Left lung (tissue), 4 donors: ENCODE measurements at regions not wholly inside any gene's neighbourhood (a gene's known extent, or its start where the extent isn't known, plus 50 kb on each side); places are given as distances from the start of the nearest gene placed in this dataset.

Experiments used
- ATAC-seq: fragments of 200-7000 bp; cut with Tn5 transposase; one replicate; pipeline ENCODE4 v1.9.1; 2020; ENCODE audit warnings: moderate library complexity
- DNase-seq, 4 donors: peaks; one replicate each; pipeline ENCODE4 v3.0.0-alpha.2; 2013 to 2020
- H3K27ac ChIP-seq, 2 donors: fragments of 200-600 bp; sonication (generic) in 1 of 2; one replicate each; pipeline versions ENCODE4 v1.5.0 to v1.8.0; 2020 to 2021
- H3K27me3 ChIP-seq, 2 donors: fragments of 200-600 bp; sonication (generic) in 1 of 2; one replicate each; pipeline versions ENCODE4 v1.5.0 to v1.8.0; 2020 to 2021
- H3K36me3 ChIP-seq, 2 donors: fragments of 200-600 bp; sonication (generic) in 1 of 2; one replicate each; pipeline versions ENCODE4 v1.5.0 to v1.8.0; 2020 to 2021
- H3K4me1 ChIP-seq, 2 donors: fragments of 200-600 bp; one replicate each; pipeline ENCODE4 v1.8.0; 2021
- H3K4me3 ChIP-seq, 2 donors: fragments of 200-600 bp; sonication (generic) in 1 of 2; one replicate each; pipeline versions ENCODE4 v1.5.0 to v1.8.0; 2020 to 2021; ENCODE audit warnings: mild to moderate bottlenecking in 1 of 2
- H3K9me3 ChIP-seq, 2 donors: fragments of 200-600 bp; sonication (generic) in 1 of 2; one replicate each; pipeline versions ENCODE4 v1.5.0 to v1.8.0; 2020 to 2021
- CTCF ChIP-seq, 2 donors: fragments of 200-600 bp; sonication (generic) in 1 of 2; IDR thresholded peaks; one replicate each; pipeline versions ENCODE4 v1.5.0 to v1.8.0; 2021; ENCODE audit warnings: antibody characterized with exemption in 2 of 2
- intact Hi-C, 2 donors: fragments of 100-400 bp; cut with DNase I; formaldehyde crosslinking; loops; one replicate each; pipeline versions ENCODE4 v1.11.2 to v1.14.2; 2022
- donor health status: DM: no; HTN: yes; CAD: no.
- donor health status: DM: no; HTN: no; CAD: no.

DNA sequence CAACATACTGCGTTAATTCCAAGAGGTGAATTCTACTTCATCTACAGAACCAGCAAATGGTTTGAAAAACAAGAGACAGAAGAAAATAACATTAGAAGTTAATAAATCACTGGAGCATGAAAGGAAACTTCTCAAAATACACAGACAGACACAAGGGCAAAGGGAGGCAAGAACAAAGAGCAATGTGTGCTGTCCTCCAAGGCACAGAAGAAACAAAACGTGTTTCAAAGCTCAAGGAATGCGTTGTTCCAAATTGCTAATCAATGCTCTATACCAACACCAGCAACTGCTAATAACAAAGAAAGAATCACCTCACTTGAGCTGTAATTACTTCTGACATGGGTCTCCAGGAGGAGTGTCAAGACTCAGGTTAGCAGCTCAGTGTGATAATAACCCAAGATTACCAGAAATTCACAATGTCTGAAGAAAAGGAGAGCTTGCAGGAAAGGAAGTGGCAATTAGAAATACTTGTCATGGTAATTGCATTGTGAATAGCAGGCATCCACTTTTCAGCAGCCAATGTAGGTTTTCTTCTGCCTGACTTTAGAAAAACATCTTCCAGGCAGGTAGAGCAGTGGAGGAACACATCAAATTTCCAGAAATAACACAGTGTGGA lies 175.4 kb downstream of the SEC16B start:
- H3K4me3 ChIP-seq: no peak overlapping the region
- intact Hi-C loops: no loop called here
- H3K27me3 ChIP-seq: no peaks in the 10 kb centered on the region
- H3K4me1 ChIP-seq: no peaks in the 10 kb centered on the region
- ATAC-seq (no peak), DNase-seq (no peak)
- H3K27ac ChIP-seq: no peak overlapping the region
- H3K36me3 ChIP-seq: no peaks in the 10 kb centered on the region
- H3K9me3 ChIP-seq: peaks cover 0 to 6% of the 10 kb centered on the region in 2 donors
- no peak for TF ChIP-seq CTCF (IDR thresholded peaks at IDR 0.05)

GRCh38 chr1:177793900-177794299 lies 176.0 kb downstream of the SEC16B start:
- no peaks in the 10 kb centered on the region for H3K27me3 ChIP-seq
- H3K4me3 ChIP-seq: no peak overlapping the region
- intact Hi-C loops: no loop called here
- no peaks in the 10 kb centered on the region for H3K4me1 ChIP-seq
- ATAC-seq: no peak
- no peaks in the 10 kb centered on the region for H3K36me3 ChIP-seq
- no peak overlapping the region for H3K27ac ChIP-seq
- DNase-seq: no peak
- TF ChIP-seq CTCF (IDR thresholded peaks at IDR 0.05): no peak
- H3K9me3 ChIP-seq: peaks cover 0 to 6% of the 10 kb centered on the region in 2 donors

- Histone ChIP-seq H3K4me1 (no peaks in the 10 kb centered on the region), H3K9me3 (peaks cover 0 to 6% of the 10 kb centered on the region in 2 donors), H3K27me3 (no peaks in the 10 kb centered on the region), H3K36me3 (no peaks in the 10 kb centered on the region), H3K27ac (no peak overlapping the region), H3K4me3 (no peak overlapping the region)
- ATAC-seq (no peak), DNase-seq (no peak)
- TF ChIP-seq CTCF (IDR thresholded peaks at IDR 0.05): no peak
- intact Hi-C loops: no loop called here
Measured at GRCh38 chr1:177790566-177790965, 179.3 kb downstream of the SEC16B start.

DNA sequence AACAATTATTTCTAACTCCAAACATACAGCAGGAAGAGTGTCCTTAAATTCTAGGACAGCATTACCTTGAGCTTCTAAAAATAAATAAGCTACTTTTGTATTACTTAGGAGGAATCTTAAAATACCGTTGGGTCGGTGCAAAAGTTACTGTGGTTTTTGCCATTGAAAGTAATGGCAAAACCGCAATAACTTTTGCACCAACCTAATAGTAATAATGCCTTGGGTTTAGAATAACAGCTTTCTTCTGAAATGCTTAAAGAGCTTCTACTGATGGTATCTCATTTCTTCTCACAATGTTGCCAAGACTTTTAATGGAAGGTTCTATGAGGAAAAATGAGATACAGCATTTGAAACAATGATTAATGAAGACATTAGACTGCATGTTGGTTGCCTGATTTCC lies 179.9 kb downstream of the SEC16B start:
- DNase-seq: no peak
- ATAC-seq: no peak
- no peaks in the 10 kb centered on the region for H3K36me3 ChIP-seq
- no peak overlapping the region for H3K27ac ChIP-seq
- TF ChIP-seq CTCF (IDR thresholded peaks at IDR 0.05): no peak
- intact Hi-C loops: no loop called here
- H3K9me3 ChIP-seq: peaks cover 0 to 6% of the 10 kb centered on the region in 2 donors
- no peaks in the 10 kb centered on the region for H3K4me1 ChIP-seq
- no peak overlapping the region for H3K4me3 ChIP-seq
- H3K27me3 ChIP-seq: no peaks in the 10 kb centered on the region

DNA sequence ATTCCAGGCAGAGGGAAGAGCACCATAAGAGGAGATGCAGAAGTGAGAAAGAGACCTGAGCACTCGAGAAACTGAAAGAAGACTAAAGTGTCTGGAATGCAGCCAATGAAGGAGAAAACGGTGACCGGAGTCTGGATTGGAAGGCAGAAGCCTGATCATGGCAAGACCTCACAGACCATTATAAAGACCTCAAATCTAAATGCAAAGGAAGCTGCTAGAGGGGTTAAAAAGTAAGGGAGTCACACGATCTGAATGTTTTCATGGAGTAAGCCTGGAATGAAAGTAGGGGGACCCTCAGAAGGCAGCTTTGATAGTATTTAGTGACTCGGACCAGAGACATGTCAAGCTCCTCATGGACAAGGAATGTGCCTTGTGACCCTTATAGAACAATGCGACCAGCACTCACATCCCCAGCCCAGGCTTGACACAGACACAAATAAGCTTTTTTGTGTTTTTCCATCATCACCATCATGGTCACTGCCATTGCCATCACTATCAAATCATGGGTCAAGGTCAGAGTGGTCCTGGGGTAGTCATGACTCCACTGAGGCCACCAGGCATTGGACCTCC lies 183.6 kb downstream of the SEC16B start:
- Histone ChIP-seq H3K4me3 (no peak overlapping the region), H3K4me1 (no peaks in the 10 kb centered on the region), H3K36me3 (no peaks in the 10 kb centered on the region), H3K27ac (no peak overlapping the region), H3K27me3 (no peaks in the 10 kb centered on the region), H3K9me3 (no peaks in the 10 kb centered on the region)
- no peak for TF ChIP-seq CTCF (IDR thresholded peaks at IDR 0.05)
- ATAC-seq (no peak), DNase-seq (no peak)
- intact Hi-C loops: no loop called here
